Right atrium auricular region (tissue), 2 donors: ENCODE measurements at regions not wholly inside any gene's neighbourhood (a gene's known extent, or its start where the extent isn't known, plus 50 kb on each side); places are given as distances from the start of the nearest gene placed in this dataset.
"Not testable (repeated sequence)": the region's sequence is repeated elsewhere in the genome, so short reads cannot be mapped to it uniquely, and the experiment has no call there.

Experiments used
- DNase-seq: peaks from one replicate; pipeline ENCODE4 v3.0.0-alpha.2; 2019; ENCODE audit warnings: low spot score
- H3K27ac ChIP-seq, 2 donors: fragments of 200-600 bp; sonication (generic); 1 replicate in 1 of 2; 2 replicates in 1 of 2; pipeline ENCODE4 v1.5.1; 2016 to 2019
- H3K27me3 ChIP-seq, 2 donors: fragments of 200-600 bp; sonication (generic); one replicate each; pipeline versions ENCODE4 v1.5.1 to v1.6.0; 2017 to 2019
- H3K36me3 ChIP-seq: fragments of 200-600 bp; sonication (generic); one replicate; pipeline ENCODE4 v1.5.1; 2016
- H3K4me1 ChIP-seq, 2 donors: fragments of 200-600 bp; sonication (generic); one replicate each; pipeline versions ENCODE4 v1.5.1 to v1.6.0; 2017 to 2019
- H3K4me3 ChIP-seq, 2 donors: fragments of 200-600 bp; sonication (generic); 1 replicate in 1 of 2; 2 replicates in 1 of 2; pipeline ENCODE4 v1.5.1; 2017 to 2019; ENCODE audit warnings: mild to moderate bottlenecking in 1 of 2, moderate library complexity in 1 of 2
- H3K9me3 ChIP-seq, 2 donors: fragments of 200-600 bp; sonication (generic); one replicate each; pipeline ENCODE4 v1.5.1; 2019
- CTCF ChIP-seq, 2 donors: fragments of 200-600 bp; sonication (generic); IDR thresholded peaks; one replicate each; pipeline ENCODE4 v1.5.1; 2019; ENCODE audit warnings: antibody characterized with exemption in 2 of 2

- TF ChIP-seq CTCF (IDR thresholded peaks at IDR 0.05) = no peak
- no peaks in the 10 kb centered on the region for H3K36me3 ChIP-seq
- peaks cover 0 to 13% of the 10 kb centered on the region in 2 donors for H3K4me1 ChIP-seq
- H3K27me3 ChIP-seq = no peaks in the 10 kb centered on the region
- no peak overlapping the region for H3K27ac ChIP-seq
- no peak for DNase-seq
- H3K9me3 ChIP-seq = no peaks in the 10 kb centered on the region
- H3K4me3 ChIP-seq = no peak overlapping the region
Observed at GRCh38 chr20:48329031-48329615, 498.7 kb downstream of the PREX1 start.

- DNase-seq, H3K36me3 ChIP-seq, H3K27me3 ChIP-seq, H3K9me3 ChIP-seq, H3K4me3 ChIP-seq, H3K27ac ChIP-seq: not testable (repeated sequence)
- peaks cover 0 to 13% of the 10 kb centered on the region in 2 donors for H3K4me1 ChIP-seq
Observed at GRCh38 chr20:48327848-48328247, 500.0 kb downstream of the PREX1 start.

- Histone ChIP-seq H3K27me3 (no peaks in the 10 kb centered on the region), H3K9me3 (no peaks in the 10 kb centered on the region), H3K4me1 (peaks cover 0 to 13% of the 10 kb centered on the region in 2 donors), H3K4me3 (no peak overlapping the region), H3K36me3 (no peaks in the 10 kb centered on the region), H3K27ac (no peak overlapping the region)
- no peak for TF ChIP-seq CTCF (IDR thresholded peaks at IDR 0.05)
- no peak for DNase-seq
Observed at GRCh38 chr20:48326868-48327267, 500.9 kb downstream of the PREX1 start.

- Histone ChIP-seq H3K36me3 (no peaks in the 10 kb centered on the region), H3K4me1 (peaks cover 0 to 13% of the 10 kb centered on the region in 2 donors), H3K4me3 (no peak overlapping the region), H3K9me3 (no peaks in the 10 kb centered on the region), H3K27ac (no peak overlapping the region), H3K27me3 (no peaks in the 10 kb centered on the region)
- no peak for TF ChIP-seq CTCF (IDR thresholded peaks at IDR 0.05)
- no peak for DNase-seq
Observed at GRCh38 chr20:48326434-48326691, 501.4 kb downstream of the PREX1 start.

- Histone ChIP-seq H3K4me3 (no peak overlapping the region), H3K27me3 (no peaks in the 10 kb centered on the region), H3K9me3 (no peaks in the 10 kb centered on the region), H3K4me1 (peaks cover 0 to 13% of the 10 kb centered on the region in 2 donors), H3K36me3 (no peaks in the 10 kb centered on the region), H3K27ac (no peak overlapping the region)
- TF ChIP-seq CTCF (IDR thresholded peaks at IDR 0.05) = no peak
- DNase-seq = no peak
Observed at GRCh38 chr20:48325656-48326433, 502.0 kb downstream of the PREX1 start.

GRCh38 chr20:48324744-48325143, 503.1 kb downstream of the PREX1 start:
- Histone ChIP-seq H3K27me3 (no peaks in the 10 kb centered on the region), H3K4me1 (peaks cover 0 to 13% of the 10 kb centered on the region in 2 donors), H3K9me3 (no peaks in the 10 kb centered on the region), H3K27ac (no peak overlapping the region), H3K4me3 (no peak overlapping the region), H3K36me3 (no peaks in the 10 kb centered on the region)
- DNase-seq = no peak
- no peak for TF ChIP-seq CTCF (IDR thresholded peaks at IDR 0.05)
